SU-DHL-6 (cell line): ENCODE measurements at regions not wholly inside any gene's neighbourhood (a gene's known extent, or its start where the extent isn't known, plus 50 kb on each side); places are given as distances from the start of the nearest gene placed in this dataset.

Source experiments
- CTCF ChIP-seq: fragments of 200-600 bp; sonication (generic); IDR thresholded peaks from one replicate; pipeline ENCODE4 v1.5.1; 2017; ENCODE audit warnings: antibody characterized with exemption, mild to moderate bottlenecking, low read length, moderate library complexity; ENCODE audit not compliant: insufficient read depth, poor library complexity, severe bottlenecking
- EZH2phosphoT487 ChIP-seq: fragments of 200-600 bp; sonication (generic), shearing (Covaris generic); conservative IDR thresholded peaks from 2 replicates; pipeline ENCODE4 v1.6.1; 2018; ENCODE audit warnings: mild to moderate bottlenecking, antibody characterized with exemption, low read length, moderate library complexity, mixed read lengths

- no peak for TF ChIP-seq CTCF
- TF ChIP-seq EZH2phosphoT487: no peak
These were observed 52.1 kb upstream of the ACOT11 start for GRCh38 chr1:54495954-54496353.
